HAP-1 (cell line): ENCODE measurements at regions not wholly inside any gene's neighbourhood (a gene's known extent, or its start where the extent isn't known, plus 50 kb on each side); places are given as distances from the start of the nearest gene placed in this dataset.

Experiments used
- DNase-seq, 2 experiments: peaks; one replicate each; pipeline ENCODE4 v3.0.0-alpha.2; 2016 to 2020; ENCODE audit warnings: low spot score in 2 of 2
- H3K27me3 ChIP-seq: fragments of 250-450 bp; sonication (Bioruptor Pico); 2 replicates; pipeline ENCODE4 v1.5.1; 2020; ENCODE audit warnings: low read depth, mild to moderate bottlenecking, moderate library complexity
- H3K36me3 ChIP-seq: fragments of 250-450 bp; sonication (Bioruptor Pico); replicated peaks from 2 replicates; pipeline ENCODE4 v1.5.1; 2020; ENCODE audit warnings: mild to moderate bottlenecking
- H3K4me1 ChIP-seq: fragments of 250-450 bp; sonication (Bioruptor Pico); 2 replicates; pipeline ENCODE4 v1.5.1; 2020; ENCODE audit warnings: mild to moderate bottlenecking
- H3K4me3 ChIP-seq: fragments of 250-450 bp; sonication (Bioruptor Pico); 2 replicates; pipeline ENCODE4 v1.5.1; 2020; ENCODE audit warnings: mild to moderate bottlenecking, moderate library complexity
- H3K9me3 ChIP-seq: fragments of 250-450 bp; sonication (Bioruptor Pico); 2 replicates; pipeline ENCODE4 v1.5.1; 2020; ENCODE audit warnings: mild to moderate bottlenecking, moderate library complexity
- in situ Hi-C: fragments of 300-500 bp; cut with MboI; formaldehyde crosslinking; loops from 3 replicates; pipeline ENCODE4 v1.14.3; 2020; ENCODE audit warnings: low sequenced_read_pairs, inconsistent platforms, mixed read lengths

GRCh38 chr4:129526812-129527211 lies 430.9 kb downstream of the C4orf33 start:
- no peaks in the 10 kb centered on the region for H3K4me1 ChIP-seq
- H3K36me3 ChIP-seq: no peaks in the 10 kb centered on the region
- peak in 1 of 2 experiments; percentile 41 for DNase-seq
- no peak overlapping the region for H3K4me3 ChIP-seq
- H3K9me3 ChIP-seq: no peaks in the 10 kb centered on the region
- in situ Hi-C loops: no loop called here
- H3K27me3 ChIP-seq: no peaks in the 10 kb centered on the region

GRCh38 chr4:129531253-129531652 lies 435.3 kb downstream of the C4orf33 start:
- in situ Hi-C loops: no loop called here
- DNase-seq: no peak
- Histone ChIP-seq H3K4me1 (no peaks in the 10 kb centered on the region), H3K36me3 (no peaks in the 10 kb centered on the region), H3K27me3 (no peaks in the 10 kb centered on the region), H3K4me3 (no peak overlapping the region), H3K9me3 (no peaks in the 10 kb centered on the region)

DNA sequence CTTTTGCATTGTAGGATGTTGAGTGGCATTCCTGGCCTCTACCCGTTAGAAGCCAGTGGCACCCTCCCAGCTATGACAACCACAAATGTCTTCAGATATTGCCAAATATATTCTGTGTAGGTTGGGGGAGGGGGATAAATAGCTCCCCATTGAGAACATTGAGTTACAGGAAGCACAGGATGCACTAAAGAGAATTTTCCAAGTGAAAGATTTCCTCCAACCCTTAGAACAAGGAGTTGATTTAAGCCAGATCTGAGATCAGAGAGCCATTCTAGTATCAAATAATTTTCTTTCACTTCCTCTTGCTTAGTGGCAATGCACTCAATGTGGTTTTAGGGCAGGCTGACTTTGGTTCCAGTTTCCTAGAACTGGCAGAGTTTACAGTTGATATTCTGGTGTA lies 436.6 kb downstream of the C4orf33 start:
- in situ Hi-C loops: no loop called here
- no peak for DNase-seq
- no peaks in the 10 kb centered on the region for H3K4me1 ChIP-seq
- no peaks in the 10 kb centered on the region for H3K27me3 ChIP-seq
- H3K36me3 ChIP-seq: no peaks in the 10 kb centered on the region
- no peaks in the 10 kb centered on the region for H3K9me3 ChIP-seq
- no peak overlapping the region for H3K4me3 ChIP-seq

DNA sequence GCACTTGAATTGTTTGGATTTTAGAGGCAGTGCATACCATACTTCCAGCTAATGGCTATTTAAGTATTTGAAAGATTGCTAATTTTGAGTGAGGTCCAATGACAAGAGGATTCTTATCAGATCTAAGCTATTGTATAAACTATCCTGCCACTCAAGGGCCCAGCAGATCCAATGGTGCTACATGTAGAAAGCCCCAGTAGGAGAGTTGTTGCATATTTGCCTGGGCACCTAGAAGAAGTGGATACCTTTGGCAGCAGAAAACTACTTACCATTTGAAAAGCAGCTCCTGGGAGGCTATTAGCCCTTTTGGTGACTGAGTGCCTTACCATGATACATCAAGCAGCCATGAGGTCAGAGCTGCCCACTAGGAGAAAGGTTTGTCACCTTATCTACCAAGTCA lies 447.3 kb downstream of the C4orf33 start:
- H3K4me1 ChIP-seq: no peaks in the 10 kb centered on the region
- H3K9me3 ChIP-seq: no peaks in the 10 kb centered on the region
- H3K4me3 ChIP-seq: no peak overlapping the region
- no peaks in the 10 kb centered on the region for H3K36me3 ChIP-seq
- DNase-seq: no peak
- H3K27me3 ChIP-seq: no peaks in the 10 kb centered on the region
- in situ Hi-C loops: no loop called here

DNA sequence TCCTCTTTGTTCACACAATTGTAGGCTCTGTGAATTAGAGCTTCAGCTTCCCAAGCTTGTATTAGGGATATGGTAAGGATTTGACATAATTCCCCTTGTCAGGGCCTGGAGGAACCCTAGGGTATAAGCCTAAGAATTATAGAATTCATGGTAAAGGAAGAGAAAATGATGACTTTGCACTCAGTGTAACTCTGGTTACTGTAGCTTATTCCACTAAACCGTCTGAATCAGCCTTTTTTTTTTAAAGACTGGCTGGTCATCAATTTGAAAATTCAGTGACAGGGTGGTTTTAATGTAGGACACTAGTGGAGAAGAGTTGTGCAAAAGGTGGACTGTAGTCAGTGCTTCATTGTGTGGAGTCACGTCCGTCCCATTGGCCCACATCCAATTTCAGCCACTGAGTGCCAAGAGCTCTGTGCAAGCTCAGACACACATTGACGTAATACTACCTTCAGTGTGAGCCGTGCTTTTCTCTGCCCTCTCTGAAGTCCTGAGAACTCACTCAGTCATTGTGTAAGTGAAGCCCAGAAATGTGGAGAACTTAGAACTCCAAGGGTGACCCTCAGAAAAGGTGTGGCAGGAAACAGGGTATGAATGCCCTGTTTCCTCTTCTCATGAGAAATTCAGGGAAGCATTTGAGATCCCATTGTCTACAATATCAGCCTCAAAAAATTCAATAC lies 449.8 kb downstream of the C4orf33 start:
- in situ Hi-C loops: no loop called here
- no peak for DNase-seq

GRCh38 chr4:129546531-129546930 lies 450.6 kb downstream of the C4orf33 start:
- no peak overlapping the region for H3K4me3 ChIP-seq
- H3K27me3 ChIP-seq: no peaks in the 10 kb centered on the region
- H3K36me3 ChIP-seq: no peaks in the 10 kb centered on the region
- in situ Hi-C loops: no loop called here
- H3K9me3 ChIP-seq: no peaks in the 10 kb centered on the region
- DNase-seq: no peak
- H3K4me1 ChIP-seq: no peaks in the 10 kb centered on the region

More for the DNA sequence above, 449.8 kb downstream of the C4orf33 start:
- Histone ChIP-seq H3K36me3 (no peaks in the 10 kb centered on the region), H3K4me3 (no peak overlapping the region), H3K9me3 (no peaks in the 10 kb centered on the region), H3K4me1 (no peaks in the 10 kb centered on the region), H3K27me3 (no peaks in the 10 kb centered on the region)

GRCh38 chr4:129550281-129550785 lies 454.4 kb downstream of the C4orf33 start:
- in situ Hi-C loops: no loop called here
- H3K36me3 ChIP-seq: no peaks in the 10 kb centered on the region
- DNase-seq: no peak

GRCh38 chr4:129561280-129561679 lies 465.3 kb downstream of the C4orf33 start:
- peaks cover under 1% of the 10 kb centered on the region; the same call in 1 of the 2 replicates for H3K4me1 ChIP-seq
- no peak overlapping the region for H3K4me3 ChIP-seq
- in situ Hi-C loops: no loop called here
- DNase-seq: no peak
- no peaks in the 10 kb centered on the region for H3K9me3 ChIP-seq
- no peaks in the 10 kb centered on the region for H3K36me3 ChIP-seq
- no peaks in the 10 kb centered on the region for H3K27me3 ChIP-seq

More at GRCh38 chr4:129550281-129550785, 454.4 kb downstream of the C4orf33 start:
- H3K9me3 ChIP-seq: no peaks in the 10 kb centered on the region
- no peaks in the 10 kb centered on the region for H3K4me1 ChIP-seq
- no peaks in the 10 kb centered on the region for H3K27me3 ChIP-seq
- no peak overlapping the region for H3K4me3 ChIP-seq

DNA sequence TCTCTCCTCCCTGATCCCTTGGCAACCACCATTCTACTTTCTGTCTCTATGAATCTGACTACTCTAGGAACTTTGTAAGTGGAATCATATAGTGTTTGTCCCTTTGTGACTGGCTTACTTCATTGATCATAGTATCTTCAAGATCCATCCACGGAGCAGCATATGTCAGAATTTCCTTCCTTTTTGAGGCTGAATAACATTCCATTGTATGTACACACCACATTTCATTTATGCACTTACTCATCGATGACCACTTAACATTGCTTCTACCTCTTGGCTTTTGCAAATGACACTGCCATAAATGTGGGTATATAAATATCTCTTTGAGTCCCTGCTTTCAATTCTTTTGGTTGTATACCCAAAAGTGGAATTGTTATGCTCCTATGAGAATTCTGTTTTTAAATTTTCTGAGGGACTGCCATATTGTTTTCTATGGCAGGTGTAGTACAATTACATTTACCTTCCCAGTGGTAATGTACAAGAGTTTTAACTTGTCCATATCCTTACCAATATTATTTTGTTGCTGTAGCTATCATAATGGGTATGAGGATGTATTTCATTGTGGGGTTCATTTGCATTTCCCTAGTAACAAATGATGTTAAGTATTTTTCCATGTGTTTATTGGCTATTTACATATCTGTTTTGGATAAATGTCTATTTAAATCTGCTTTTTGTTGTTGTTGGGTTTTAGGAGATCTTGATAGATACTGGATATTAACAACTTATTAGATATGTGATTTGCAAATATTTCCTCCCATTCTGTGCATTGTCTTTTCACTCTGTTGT lies 466.1 kb downstream of the C4orf33 start:
- Histone ChIP-seq H3K27me3 (no peaks in the 10 kb centered on the region), H3K9me3 (no peaks in the 10 kb centered on the region), H3K4me1 (peaks cover 8% of the 10 kb centered on the region), H3K36me3 (no peaks in the 10 kb centered on the region), H3K4me3 (no peak overlapping the region)
- DNase-seq: no peak
- in situ Hi-C loops: no loop called here

GRCh38 chr4:129565214-129565613 lies 469.3 kb downstream of the C4orf33 start:
- no peak overlapping the region for H3K4me3 ChIP-seq
- DNase-seq: no peak
- no peaks in the 10 kb centered on the region for H3K36me3 ChIP-seq
- H3K27me3 ChIP-seq: no peaks in the 10 kb centered on the region
- in situ Hi-C loops: no loop called here
- H3K9me3 ChIP-seq: no peaks in the 10 kb centered on the region
- peaks cover 17% of the 10 kb centered on the region for H3K4me1 ChIP-seq

DNA sequence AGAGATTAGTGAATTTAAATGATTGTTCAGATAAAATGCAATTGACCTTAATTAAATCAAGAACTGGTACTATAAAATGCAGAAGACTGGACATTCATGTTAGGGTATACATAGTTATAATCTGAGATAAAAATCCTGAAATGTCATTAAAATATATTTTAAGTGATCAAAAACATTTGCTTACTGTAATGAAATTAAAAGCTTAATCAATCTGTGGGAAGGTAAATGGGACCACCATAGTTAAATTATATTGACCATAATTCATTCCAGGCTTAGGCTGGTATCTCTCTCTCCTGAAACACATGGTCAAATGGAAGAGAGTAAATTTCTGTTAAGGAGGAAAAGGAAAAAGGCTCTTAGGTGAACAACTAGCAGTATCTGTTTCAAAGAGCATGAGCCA lies 474.4 kb downstream of the C4orf33 start:
- peaks cover 17% of the 10 kb centered on the region for H3K4me1 ChIP-seq
- in situ Hi-C loops: no loop called here
- H3K9me3 ChIP-seq: no peaks in the 10 kb centered on the region
- no peak overlapping the region for H3K4me3 ChIP-seq
- no peak for DNase-seq
- no peaks in the 10 kb centered on the region for H3K27me3 ChIP-seq
- H3K36me3 ChIP-seq: no peaks in the 10 kb centered on the region

DNA sequence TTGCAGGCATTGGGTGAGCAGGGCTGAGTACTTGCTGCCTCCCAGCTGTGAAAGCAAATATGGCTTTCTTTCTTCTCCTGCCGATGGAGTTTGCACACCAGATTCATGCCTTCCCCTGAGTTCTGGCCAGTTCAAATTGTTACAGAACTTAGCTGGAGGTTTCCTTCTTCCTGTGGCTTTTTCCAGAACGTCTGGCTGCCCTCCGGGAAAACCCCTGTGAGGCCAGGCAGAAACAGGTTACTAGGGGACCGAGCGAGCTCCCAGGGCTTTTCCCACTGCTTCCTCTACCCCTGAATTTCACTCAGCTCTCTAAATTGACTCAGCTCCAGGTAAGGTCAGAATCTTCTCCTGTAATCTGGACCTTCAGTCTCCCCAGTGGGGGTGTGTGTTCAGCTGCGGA lies 482.4 kb downstream of the C4orf33 start:
- no peaks in the 10 kb centered on the region for H3K36me3 ChIP-seq
- H3K4me3 ChIP-seq: no peak overlapping the region
- in situ Hi-C loops: no loop called here

DNA sequence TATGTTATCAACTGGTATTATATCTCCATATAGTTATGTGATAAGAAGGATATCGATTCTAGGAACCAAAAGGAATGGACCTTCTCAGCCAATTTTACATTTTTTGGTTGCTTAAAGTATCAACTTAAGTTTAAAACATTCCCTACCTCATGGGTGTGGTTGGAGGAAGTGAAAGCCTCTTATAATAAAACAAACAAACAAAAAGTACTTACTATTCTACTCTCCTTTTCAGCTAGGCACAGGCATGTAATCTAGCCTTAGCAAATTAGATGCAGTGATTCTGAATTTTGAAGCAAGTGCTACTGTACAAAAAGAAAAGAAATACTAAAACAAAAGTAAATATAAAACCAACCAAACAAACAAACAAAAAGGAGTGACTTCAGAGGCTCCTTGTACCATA lies 485.4 kb downstream of the C4orf33 start:
- no peak for DNase-seq
- in situ Hi-C loops: no loop called here

More for the DNA sequence above, 482.4 kb downstream of the C4orf33 start:
- DNase-seq: no peak
- Histone ChIP-seq H3K27me3 (no peaks in the 10 kb centered on the region), H3K4me1 (no peaks in the 10 kb centered on the region), H3K9me3 (no peaks in the 10 kb centered on the region)

GRCh38 chr4:129583868-129584267 lies 487.9 kb downstream of the C4orf33 start:
- Histone ChIP-seq H3K4me1 (no peaks in the 10 kb centered on the region), H3K4me3 (no peak overlapping the region), H3K27me3 (no peaks in the 10 kb centered on the region), H3K36me3 (no peaks in the 10 kb centered on the region), H3K9me3 (no peaks in the 10 kb centered on the region)
- in situ Hi-C loops: no loop called here
- no peak for DNase-seq

More for the DNA sequence above, 485.4 kb downstream of the C4orf33 start:
- H3K4me1 ChIP-seq: no peaks in the 10 kb centered on the region
- H3K36me3 ChIP-seq: no peaks in the 10 kb centered on the region
- H3K9me3 ChIP-seq: no peaks in the 10 kb centered on the region
- no peaks in the 10 kb centered on the region for H3K27me3 ChIP-seq
- H3K4me3 ChIP-seq: no peak overlapping the region
